ENCODE measurements at regions not wholly inside any gene's neighbourhood (a gene's known extent, or its start where the extent isn't known, plus 50 kb on each side); places are given as distances from the start of the nearest gene placed in this dataset.

DNA sequence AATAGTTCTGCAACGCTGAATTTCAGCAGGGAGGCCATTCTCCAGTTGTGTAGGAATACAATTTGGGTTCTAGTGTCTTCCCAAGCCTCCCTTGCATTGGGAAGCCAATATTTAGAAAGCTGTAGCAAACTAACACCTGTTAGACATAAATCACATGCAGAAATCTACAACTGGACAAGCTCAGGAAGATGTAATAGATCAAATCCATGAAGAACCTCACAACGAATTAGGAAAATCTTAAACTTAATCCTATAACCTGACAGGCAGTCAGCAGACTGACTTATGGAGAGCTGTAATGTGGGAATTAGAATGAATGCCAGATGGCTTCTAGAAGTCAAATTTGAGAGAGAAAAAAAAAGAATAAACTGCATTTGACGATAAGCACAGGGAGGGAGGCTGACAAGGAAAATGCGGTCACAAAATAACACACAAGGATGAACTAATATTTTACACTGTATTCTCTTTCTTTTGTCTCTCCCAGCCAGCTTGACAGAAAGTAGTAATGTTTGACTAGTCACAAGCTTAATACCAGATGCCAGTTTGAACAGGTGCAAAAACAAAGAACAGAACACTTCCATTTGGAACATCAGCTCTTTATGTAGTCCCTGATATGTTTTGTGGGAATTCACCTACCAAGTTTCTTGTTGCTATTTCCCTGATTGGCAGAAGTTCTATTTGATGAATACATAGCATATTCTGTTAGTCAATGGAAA is 50.8 kb upstream of the FANCL start:
- DNase-seq (ENCODE audit: low read depth) = no peak

More for the DNA sequence above, 50.8 kb upstream of the FANCL start:
- H3K4me3 ChIP-seq (ENCODE audit: low read depth, low read length) = no peak overlapping the region
- TF ChIP-seq, protein P1, sequence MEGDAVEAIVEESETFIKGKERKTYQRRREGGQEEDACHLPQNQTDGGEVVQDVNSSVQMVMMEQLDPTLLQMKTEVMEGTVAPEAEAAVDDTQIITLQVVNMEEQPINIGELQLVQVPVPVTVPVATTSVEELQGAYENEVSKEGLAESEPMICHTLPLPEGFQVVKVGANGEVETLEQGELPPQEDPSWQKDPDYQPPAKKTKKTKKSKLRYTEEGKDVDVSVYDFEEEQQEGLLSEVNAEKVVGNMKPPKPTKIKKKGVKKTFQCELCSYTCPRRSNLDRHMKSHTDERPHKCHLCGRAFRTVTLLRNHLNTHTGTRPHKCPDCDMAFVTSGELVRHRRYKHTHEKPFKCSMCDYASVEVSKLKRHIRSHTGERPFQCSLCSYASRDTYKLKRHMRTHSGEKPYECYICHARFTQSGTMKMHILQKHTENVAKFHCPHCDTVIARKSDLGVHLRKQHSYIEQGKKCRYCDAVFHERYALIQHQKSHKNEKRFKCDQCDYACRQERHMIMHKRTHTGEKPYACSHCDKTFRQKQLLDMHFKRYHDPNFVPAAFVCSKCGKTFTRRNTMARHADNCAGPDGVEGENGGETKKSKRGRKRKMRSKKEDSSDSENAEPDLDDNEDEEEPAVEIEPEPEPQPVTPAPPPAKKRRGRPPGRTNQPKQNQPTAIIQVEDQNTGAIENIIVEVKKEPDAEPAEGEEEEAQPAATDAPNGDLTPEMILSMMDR (IDR thresholded peaks at IDR 0.05; ENCODE audit: control insufficient read depth, extremely low read depth, insufficient read depth) = no peak
